ENCODE measurements at regions not wholly inside any gene's neighbourhood (a gene's known extent, or its start where the extent isn't known, plus 50 kb on each side); places are given as distances from the start of the nearest gene placed in this dataset.

DNA sequence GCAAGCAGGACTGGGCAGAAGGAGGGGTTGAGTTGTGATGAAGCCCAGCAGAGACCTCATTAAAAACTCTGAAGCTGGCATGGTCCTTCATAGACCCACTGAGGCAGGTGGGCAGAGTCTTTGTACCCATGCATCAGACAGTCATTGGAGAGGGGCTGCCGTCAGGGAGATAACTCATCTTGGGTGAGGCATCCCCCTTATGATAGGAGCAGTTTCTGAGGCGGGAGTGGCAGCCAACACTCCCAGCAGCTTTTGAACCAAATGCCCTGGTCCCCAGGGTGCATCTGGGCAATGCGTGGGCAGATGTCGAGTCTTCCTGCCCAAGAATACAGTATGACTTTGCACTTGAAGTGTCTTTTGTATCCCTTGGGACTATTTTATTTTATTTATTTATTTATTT is 68.1 kb downstream of the HTR5A start:
- no peaks in the 10 kb centered on the region for H3K9me3 ChIP-seq (ENCODE audit: control insufficient read depth, low read length)
- no peaks in the 10 kb centered on the region for H3K36me3 ChIP-seq (ENCODE audit: control insufficient read depth, insufficient read depth, low read length)
- H3K27ac ChIP-seq (ENCODE audit: low read depth, low read length, severe bottlenecking) = no peak overlapping the region
- no peaks in the 10 kb centered on the region for H3K4me1 ChIP-seq (ENCODE audit: control insufficient read depth, insufficient read depth, low read length, poor library complexity, severe bottlenecking)
- WGBS, 2 experiments (ENCODE audit: insufficient coverage in 2 of 2) = 75 to 96% methylated on average over 2 of the region's 4 CpGs
- H3K4me3 ChIP-seq (ENCODE audit: extremely low read depth, insufficient read depth, low read length, poor library complexity, severe bottlenecking) = no peak overlapping the region

DNA sequence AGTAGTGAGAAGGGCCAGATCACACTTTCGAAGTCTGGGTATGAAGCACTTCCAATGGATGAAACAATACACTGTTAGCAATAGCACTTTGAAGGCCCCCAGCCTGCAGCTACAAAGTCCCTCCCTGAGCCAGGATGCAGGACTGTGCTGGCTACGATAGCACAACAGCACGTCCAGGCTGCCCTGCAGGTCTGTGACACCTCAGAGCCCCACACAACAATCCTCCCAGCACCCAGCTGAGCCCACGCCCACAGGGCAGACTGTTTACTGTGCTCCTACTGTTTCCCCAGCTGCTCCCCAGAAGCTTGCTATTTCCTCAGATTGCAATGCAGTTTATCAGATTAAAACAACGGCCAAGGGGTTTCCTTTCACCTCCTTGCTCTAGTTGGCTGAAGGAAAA is 71.4 kb downstream of the HTR5A start:
- H3K9me3 ChIP-seq (ENCODE audit: control insufficient read depth, low read length) = no peaks in the 10 kb centered on the region
- no peak overlapping the region for H3K4me3 ChIP-seq (ENCODE audit: extremely low read depth, insufficient read depth, low read length, poor library complexity, severe bottlenecking)
- no peaks in the 10 kb centered on the region for H3K36me3 ChIP-seq (ENCODE audit: control insufficient read depth, insufficient read depth, low read length)
- no peak overlapping the region for H3K27ac ChIP-seq (ENCODE audit: low read depth, low read length, severe bottlenecking)
- H3K4me1 ChIP-seq (ENCODE audit: control insufficient read depth, insufficient read depth, low read length, poor library complexity, severe bottlenecking) = no peaks in the 10 kb centered on the region
- WGBS, 2 experiments (ENCODE audit: insufficient coverage in 2 of 2) = 56 to 66% methylated on average over 5 of the region's 5 CpGs

DNA sequence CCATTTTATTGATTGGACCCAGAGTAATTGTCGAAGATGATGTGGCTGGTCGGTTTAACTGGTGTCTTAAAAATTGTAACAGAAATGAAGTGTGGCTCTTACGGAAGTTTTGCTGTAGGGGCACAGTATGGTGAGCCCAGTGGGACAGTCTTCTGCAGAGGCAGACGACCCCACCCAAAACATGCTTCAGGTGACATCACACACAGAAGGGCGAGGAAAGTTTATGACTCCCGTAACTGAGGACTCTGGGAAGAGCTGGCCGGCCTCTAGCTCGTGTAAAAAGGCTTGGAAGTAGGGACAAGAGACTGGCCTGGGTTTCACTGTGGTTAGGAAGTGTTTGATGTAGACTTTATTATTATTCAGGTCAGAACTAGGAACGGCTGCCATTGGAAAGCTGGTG is 73.3 kb downstream of the HTR5A start:
- Histone ChIP-seq H3K4me1 (ENCODE audit: control insufficient read depth, insufficient read depth, low read length, poor library complexity, severe bottlenecking) (no peaks in the 10 kb centered on the region), H3K4me3 (ENCODE audit: extremely low read depth, insufficient read depth, low read length, poor library complexity, severe bottlenecking) (no peak overlapping the region), H3K27ac (ENCODE audit: low read depth, low read length, severe bottlenecking) (no peak overlapping the region), H3K9me3 (ENCODE audit: control insufficient read depth, low read length) (no peaks in the 10 kb centered on the region), H3K36me3 (ENCODE audit: control insufficient read depth, insufficient read depth, low read length) (no peaks in the 10 kb centered on the region)
- 79 to 83% methylated on average over 8 to 9 of the region's 9 CpGs for WGBS, 2 experiments (ENCODE audit: insufficient coverage in 2 of 2)

DNA sequence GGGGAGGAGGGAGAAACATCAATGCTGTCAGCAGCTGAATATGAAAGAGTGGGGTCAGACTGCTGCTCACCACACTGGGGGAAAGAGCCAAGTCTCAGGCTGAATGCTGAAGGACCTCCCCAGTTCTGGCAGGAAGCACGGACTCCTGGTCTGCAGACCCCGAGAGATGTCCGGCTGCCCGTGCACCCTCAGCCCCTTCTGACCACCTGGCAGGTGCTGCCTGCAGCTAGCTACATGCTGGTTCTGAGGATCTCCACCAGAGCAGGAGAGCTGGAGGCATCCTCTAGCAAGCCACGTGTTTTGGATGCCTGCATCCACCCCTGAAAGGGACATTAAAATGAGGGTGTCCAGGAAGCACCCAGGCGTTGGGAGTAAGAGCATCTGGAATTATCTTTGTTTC is 74.2 kb downstream of the HTR5A start:
- no peak overlapping the region for H3K27ac ChIP-seq (ENCODE audit: low read depth, low read length, severe bottlenecking)
- H3K4me1 ChIP-seq (ENCODE audit: control insufficient read depth, insufficient read depth, low read length, poor library complexity, severe bottlenecking) = no peaks in the 10 kb centered on the region
- WGBS, 2 experiments (ENCODE audit: insufficient coverage in 2 of 2) = 86 to 96% methylated on average over 5 to 6 of the region's 6 CpGs
- H3K36me3 ChIP-seq (ENCODE audit: control insufficient read depth, insufficient read depth, low read length) = no peaks in the 10 kb centered on the region
- H3K9me3 ChIP-seq (ENCODE audit: control insufficient read depth, low read length) = no peaks in the 10 kb centered on the region
- H3K4me3 ChIP-seq (ENCODE audit: extremely low read depth, insufficient read depth, low read length, poor library complexity, severe bottlenecking) = no peak overlapping the region

DNA sequence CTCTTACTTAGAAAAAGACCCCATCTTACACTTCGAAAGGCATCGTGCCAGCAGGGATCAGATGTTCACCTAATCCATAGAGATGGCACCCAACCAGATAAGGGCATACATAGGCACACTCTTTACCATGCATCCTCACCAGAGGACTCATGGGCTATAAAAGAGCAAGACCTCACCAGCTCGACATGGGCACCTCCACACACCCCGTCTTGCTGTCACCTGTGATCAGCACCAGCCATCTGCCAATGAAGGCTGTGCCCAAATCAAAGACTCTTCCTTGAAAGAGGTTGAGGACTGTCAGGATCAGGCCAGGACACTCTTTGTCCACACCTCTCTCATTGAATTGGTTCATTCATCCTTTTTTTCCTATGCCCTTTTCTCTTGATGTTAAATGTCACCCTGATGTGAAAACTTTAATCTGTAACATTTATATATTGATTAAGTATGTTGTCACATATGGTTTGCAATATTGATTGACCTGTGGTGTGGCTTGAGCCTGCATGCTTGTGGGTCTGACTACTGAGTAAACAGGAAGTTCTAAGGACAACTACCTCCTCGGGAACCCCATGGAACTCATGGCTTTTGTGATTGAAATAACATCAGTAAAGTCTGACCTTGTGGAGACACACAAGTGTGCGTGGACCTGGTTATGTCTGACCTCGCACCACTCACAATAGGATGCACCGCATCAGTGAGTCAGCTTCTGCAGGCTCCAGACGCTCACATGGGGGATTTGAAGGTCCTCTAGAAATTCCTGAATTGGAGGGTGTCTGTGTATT is 75.5 kb downstream of the HTR5A start:
- no peaks in the 10 kb centered on the region for H3K9me3 ChIP-seq (ENCODE audit: control insufficient read depth, low read length)

DNA sequence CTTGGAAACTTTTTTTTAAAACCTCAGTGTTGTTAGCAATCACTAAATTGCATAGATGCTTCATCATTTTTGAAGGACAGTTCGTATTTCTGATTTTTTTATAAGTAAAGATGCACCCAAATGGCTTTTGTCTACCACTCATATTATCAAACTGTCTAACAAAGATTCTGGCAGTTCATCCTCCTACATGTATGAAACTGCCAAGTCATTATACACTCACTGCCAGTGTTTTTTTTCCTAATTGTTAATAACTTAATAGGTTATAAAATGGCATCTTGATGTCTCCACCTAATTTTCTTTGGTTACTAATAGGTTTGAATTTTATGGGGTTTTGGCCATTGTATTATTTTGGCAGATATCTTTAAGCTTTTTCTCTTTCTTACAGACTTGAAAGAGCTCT is 77.0 kb downstream of the HTR5A start:
- H3K36me3 ChIP-seq (ENCODE audit: control insufficient read depth, insufficient read depth, low read length) = no peaks in the 10 kb centered on the region
- H3K4me1 ChIP-seq (ENCODE audit: control insufficient read depth, insufficient read depth, low read length, poor library complexity, severe bottlenecking) = no peaks in the 10 kb centered on the region
- WGBS, 2 experiments (ENCODE audit: insufficient coverage in 2 of 2) = 100% methylated on average over 1 of the region's 1 CpG; no CpG with 5 or more reads in 1 of the 2 experiments
- H3K4me3 ChIP-seq (ENCODE audit: extremely low read depth, insufficient read depth, low read length, poor library complexity, severe bottlenecking) = no peak overlapping the region
- H3K27ac ChIP-seq (ENCODE audit: low read depth, low read length, severe bottlenecking) = no peak overlapping the region
- no peaks in the 10 kb centered on the region for H3K9me3 ChIP-seq (ENCODE audit: control insufficient read depth, low read length)

More for the DNA sequence above, 75.5 kb downstream of the HTR5A start:
- H3K27ac ChIP-seq (ENCODE audit: low read depth, low read length, severe bottlenecking) = no peak overlapping the region
- no peaks in the 10 kb centered on the region for H3K4me1 ChIP-seq (ENCODE audit: control insufficient read depth, insufficient read depth, low read length, poor library complexity, severe bottlenecking)
- no peaks in the 10 kb centered on the region for H3K36me3 ChIP-seq (ENCODE audit: control insufficient read depth, insufficient read depth, low read length)
- 84 to 85% methylated on average over 7 to 9 of the region's 9 CpGs for WGBS, 2 experiments (ENCODE audit: insufficient coverage in 2 of 2)
- no peak overlapping the region for H3K4me3 ChIP-seq (ENCODE audit: extremely low read depth, insufficient read depth, low read length, poor library complexity, severe bottlenecking)

DNA sequence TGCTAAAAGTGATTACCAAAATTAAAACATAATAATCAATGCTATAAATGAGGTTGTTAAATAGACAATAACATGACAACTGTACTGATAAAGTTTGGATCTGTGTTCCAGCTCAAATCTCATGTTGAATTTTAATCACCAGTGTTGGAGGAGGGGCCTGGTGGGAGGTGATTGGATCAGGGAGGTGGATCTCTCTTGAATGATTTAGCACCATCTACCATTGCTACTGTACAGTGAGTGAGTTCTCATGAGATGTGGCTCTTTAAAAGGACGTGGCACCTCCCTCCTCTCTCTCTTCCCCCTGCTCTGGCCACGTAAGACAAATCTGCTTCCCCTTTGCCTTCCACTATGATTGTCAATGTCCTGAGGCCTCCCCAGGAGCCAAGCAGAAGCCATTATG is 77.5 kb downstream of the HTR5A start:
- Histone ChIP-seq H3K4me1 (ENCODE audit: control insufficient read depth, insufficient read depth, low read length, poor library complexity, severe bottlenecking) (no peaks in the 10 kb centered on the region), H3K36me3 (ENCODE audit: control insufficient read depth, insufficient read depth, low read length) (no peaks in the 10 kb centered on the region), H3K27ac (ENCODE audit: low read depth, low read length, severe bottlenecking) (no peak overlapping the region), H3K9me3 (ENCODE audit: control insufficient read depth, low read length) (no peaks in the 10 kb centered on the region), H3K4me3 (ENCODE audit: extremely low read depth, insufficient read depth, low read length, poor library complexity, severe bottlenecking) (no peak overlapping the region)
- WGBS, 2 experiments (ENCODE audit: insufficient coverage in 2 of 2) = 0% methylated on average over 1 of the region's 2 CpGs

DNA sequence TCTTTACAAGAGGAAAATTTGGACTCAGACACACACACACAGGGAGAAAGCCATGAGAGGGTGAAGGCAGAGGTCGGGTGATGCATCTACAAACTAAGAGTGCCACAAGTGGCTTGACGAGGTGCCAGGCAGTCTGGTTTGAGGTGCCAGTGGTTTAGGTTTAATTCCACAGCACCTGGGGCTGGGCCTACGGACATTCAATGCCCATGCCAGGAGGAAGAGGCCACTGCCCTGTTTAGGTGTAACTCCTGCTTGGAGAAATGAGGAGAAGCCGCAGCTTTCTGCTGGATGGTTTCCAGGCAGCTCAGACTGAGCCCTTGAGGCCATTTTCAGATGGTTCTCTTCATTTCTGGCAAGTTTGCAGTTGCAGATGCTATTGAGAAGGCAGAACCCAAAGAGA is 83.6 kb downstream of the HTR5A start:
- no peak overlapping the region for H3K4me3 ChIP-seq (ENCODE audit: extremely low read depth, insufficient read depth, low read length, poor library complexity, severe bottlenecking)
- 38 to 59% methylated on average over 2 to 4 of the region's 4 CpGs for WGBS, 2 experiments (ENCODE audit: insufficient coverage in 2 of 2)
- H3K27ac ChIP-seq (ENCODE audit: low read depth, low read length, severe bottlenecking) = no peak overlapping the region
- no peaks in the 10 kb centered on the region for H3K9me3 ChIP-seq (ENCODE audit: control insufficient read depth, low read length)
- H3K36me3 ChIP-seq (ENCODE audit: control insufficient read depth, insufficient read depth, low read length) = no peaks in the 10 kb centered on the region
- H3K4me1 ChIP-seq (ENCODE audit: control insufficient read depth, insufficient read depth, low read length, poor library complexity, severe bottlenecking) = no peaks in the 10 kb centered on the region

DNA sequence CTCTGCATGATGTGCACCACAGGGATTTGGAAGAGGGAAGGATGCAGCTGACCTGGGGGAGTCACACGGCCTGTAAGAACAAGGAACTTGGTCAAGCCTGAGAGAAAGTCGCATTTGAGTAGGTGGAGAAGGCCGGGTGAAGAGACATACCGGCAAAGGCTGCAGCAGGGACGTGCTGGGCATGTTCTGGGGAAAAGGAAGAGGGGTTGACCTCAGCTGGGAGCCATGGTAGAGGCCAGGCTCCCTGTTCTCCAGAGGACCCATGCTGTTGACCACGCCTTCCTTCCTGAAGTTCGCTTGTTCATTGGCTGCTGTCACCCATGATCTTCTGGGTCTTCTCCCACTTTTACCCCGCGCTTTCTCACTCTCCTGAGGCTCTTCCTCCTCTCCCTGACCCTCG is 84.5 kb downstream of the HTR5A start:
- H3K4me1 ChIP-seq (ENCODE audit: control insufficient read depth, insufficient read depth, low read length, poor library complexity, severe bottlenecking) = no peaks in the 10 kb centered on the region
- no peak overlapping the region for H3K4me3 ChIP-seq (ENCODE audit: extremely low read depth, insufficient read depth, low read length, poor library complexity, severe bottlenecking)
- H3K9me3 ChIP-seq (ENCODE audit: control insufficient read depth, low read length) = no peaks in the 10 kb centered on the region
- H3K36me3 ChIP-seq (ENCODE audit: control insufficient read depth, insufficient read depth, low read length) = no peaks in the 10 kb centered on the region
- H3K27ac ChIP-seq (ENCODE audit: low read depth, low read length, severe bottlenecking) = no peak overlapping the region
- WGBS, 2 experiments (ENCODE audit: insufficient coverage in 2 of 2) = 74 to 80% methylated on average over 7 of the region's 10 CpGs

DNA sequence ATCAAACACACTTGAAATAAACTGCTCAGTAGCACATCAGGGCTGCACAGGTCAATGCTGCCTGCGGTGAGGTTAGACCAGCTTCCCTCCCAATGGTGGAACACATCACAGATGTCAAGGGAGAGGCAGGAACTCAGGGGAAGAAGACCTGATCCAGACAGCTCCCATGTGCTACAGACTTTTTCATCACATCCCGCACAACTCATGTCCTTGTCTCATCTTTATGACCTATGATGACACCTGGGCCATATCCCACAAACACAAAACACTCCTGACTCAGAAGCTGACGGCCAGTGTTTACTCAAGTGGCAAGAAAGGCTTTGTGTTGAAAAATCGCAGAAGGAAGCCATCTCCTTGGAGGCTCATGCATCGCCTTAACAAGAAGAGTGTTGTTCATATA is 91.6 kb downstream of the HTR5A start:
- 80 to 81% methylated on average over 3 of the region's 5 CpGs for WGBS, 2 experiments (ENCODE audit: insufficient coverage in 2 of 2)
- H3K36me3 ChIP-seq (ENCODE audit: control insufficient read depth, insufficient read depth, low read length) = no peaks in the 10 kb centered on the region
- no peak overlapping the region for H3K27ac ChIP-seq (ENCODE audit: low read depth, low read length, severe bottlenecking)
- no peak overlapping the region for H3K4me3 ChIP-seq (ENCODE audit: extremely low read depth, insufficient read depth, low read length, poor library complexity, severe bottlenecking)
- no peaks in the 10 kb centered on the region for H3K9me3 ChIP-seq (ENCODE audit: control insufficient read depth, low read length)
- H3K4me1 ChIP-seq (ENCODE audit: control insufficient read depth, insufficient read depth, low read length, poor library complexity, severe bottlenecking) = no peaks in the 10 kb centered on the region

DNA sequence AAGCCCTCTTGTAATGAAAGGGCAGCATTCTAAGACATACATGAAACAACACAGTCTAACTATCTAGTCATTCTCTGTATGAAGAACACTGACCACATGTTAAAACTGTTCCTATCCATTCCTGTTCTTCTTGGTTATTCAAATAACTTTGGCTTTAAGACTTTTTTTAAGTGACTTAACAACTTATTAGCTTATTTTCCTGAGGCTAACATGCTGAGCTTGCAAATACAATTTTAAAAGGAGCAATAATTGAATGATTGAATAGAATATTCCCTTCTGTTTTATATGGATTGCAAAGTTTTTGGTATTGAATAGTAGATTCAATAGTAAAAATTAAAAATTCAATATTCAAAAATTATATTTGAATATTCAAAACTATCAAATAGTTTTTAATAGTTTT is 92.3 kb downstream of the HTR5A start:
- no peak overlapping the region for H3K4me3 ChIP-seq (ENCODE audit: extremely low read depth, insufficient read depth, low read length, poor library complexity, severe bottlenecking)
- no peaks in the 10 kb centered on the region for H3K36me3 ChIP-seq (ENCODE audit: control insufficient read depth, insufficient read depth, low read length)
- H3K4me1 ChIP-seq (ENCODE audit: control insufficient read depth, insufficient read depth, low read length, poor library complexity, severe bottlenecking) = peaks cover 6% of the 10 kb centered on the region
- no peak overlapping the region for H3K27ac ChIP-seq (ENCODE audit: low read depth, low read length, severe bottlenecking)
- no peaks in the 10 kb centered on the region for H3K9me3 ChIP-seq (ENCODE audit: control insufficient read depth, low read length)
